Heart left ventricle (tissue), 13 donors: ENCODE measurements at regions not wholly inside any gene's neighbourhood (a gene's known extent, or its start where the extent isn't known, plus 50 kb on each side); places are given as distances from the start of the nearest gene placed in this dataset.

Source experiments
- POLR2A ChIP-seq, 2 donors: fragments of 450-650 bp; IDR thresholded peaks; one replicate each; pipeline ENCODE4 v1.6.1; 2017; ENCODE audit warnings: antibody characterized with exemption in 2 of 2, mild to moderate bottlenecking in 2 of 2, moderate library complexity in 2 of 2
- TF ChIP-seq, protein P1 (sequence below), 12 donors: fragments of 200-600 bp; sonication (generic) in 4 of 12; IDR thresholded peaks; one replicate each; pipeline versions ENCODE4 v1.5.0 to v1.8.0; 2018 to 2022; ENCODE audit warnings: antibody characterized with exemption in 12 of 12, mild to moderate bottlenecking in 5 of 12
- donor health status: ischemic (EF 13 %, LVEDD 7.1; RV severe dilation, severe dysfunction).
- donor health status: DM: no; HTN: yes; CAD: no.
- donor health status: DM: no; HTN: no; CAD: no.
- donor health status: ischemic (EF 25% LVEDD 6.9; RV normal size, moderate dysfunction).
- donor health status: ischemic (EF 25% LVEDD 5.7; RV mildly dilated, moderate dysfunction).
- donor health status: ischemic (EF 35%, LVEDD 5.7; RV mildly dilated, moderate dysfunction).
- donor health status: nonischemic (EF 11% LVEDD 7.7; RV severe dilation, severe dysfunction).
- donor health status: DM: yes; HTN: yes; CAD: no.
- donor health status: PGD.
- donor health status: ischemic (EF 29% LVEDD 5.4; RV normal size, mild dysfunction).
- donor health status: nonischemic (EF 23%, LVEDD 6.1; RV moderate dilation, normal function).

GRCh38 chr1:208425096-208425495 lies 180.9 kb upstream of the PLXNA2 start:
- TF ChIP-seq, protein P1, sequence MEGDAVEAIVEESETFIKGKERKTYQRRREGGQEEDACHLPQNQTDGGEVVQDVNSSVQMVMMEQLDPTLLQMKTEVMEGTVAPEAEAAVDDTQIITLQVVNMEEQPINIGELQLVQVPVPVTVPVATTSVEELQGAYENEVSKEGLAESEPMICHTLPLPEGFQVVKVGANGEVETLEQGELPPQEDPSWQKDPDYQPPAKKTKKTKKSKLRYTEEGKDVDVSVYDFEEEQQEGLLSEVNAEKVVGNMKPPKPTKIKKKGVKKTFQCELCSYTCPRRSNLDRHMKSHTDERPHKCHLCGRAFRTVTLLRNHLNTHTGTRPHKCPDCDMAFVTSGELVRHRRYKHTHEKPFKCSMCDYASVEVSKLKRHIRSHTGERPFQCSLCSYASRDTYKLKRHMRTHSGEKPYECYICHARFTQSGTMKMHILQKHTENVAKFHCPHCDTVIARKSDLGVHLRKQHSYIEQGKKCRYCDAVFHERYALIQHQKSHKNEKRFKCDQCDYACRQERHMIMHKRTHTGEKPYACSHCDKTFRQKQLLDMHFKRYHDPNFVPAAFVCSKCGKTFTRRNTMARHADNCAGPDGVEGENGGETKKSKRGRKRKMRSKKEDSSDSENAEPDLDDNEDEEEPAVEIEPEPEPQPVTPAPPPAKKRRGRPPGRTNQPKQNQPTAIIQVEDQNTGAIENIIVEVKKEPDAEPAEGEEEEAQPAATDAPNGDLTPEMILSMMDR (IDR thresholded peaks at IDR 0.05): no peak
- TF ChIP-seq POLR2A (IDR thresholded peaks at IDR 0.05): no peak
